ENCODE measurements at regions not wholly inside any gene's neighbourhood (a gene's known extent, or its start where the extent isn't known, plus 50 kb on each side); places are given as distances from the start of the nearest gene placed in this dataset.

DNA sequence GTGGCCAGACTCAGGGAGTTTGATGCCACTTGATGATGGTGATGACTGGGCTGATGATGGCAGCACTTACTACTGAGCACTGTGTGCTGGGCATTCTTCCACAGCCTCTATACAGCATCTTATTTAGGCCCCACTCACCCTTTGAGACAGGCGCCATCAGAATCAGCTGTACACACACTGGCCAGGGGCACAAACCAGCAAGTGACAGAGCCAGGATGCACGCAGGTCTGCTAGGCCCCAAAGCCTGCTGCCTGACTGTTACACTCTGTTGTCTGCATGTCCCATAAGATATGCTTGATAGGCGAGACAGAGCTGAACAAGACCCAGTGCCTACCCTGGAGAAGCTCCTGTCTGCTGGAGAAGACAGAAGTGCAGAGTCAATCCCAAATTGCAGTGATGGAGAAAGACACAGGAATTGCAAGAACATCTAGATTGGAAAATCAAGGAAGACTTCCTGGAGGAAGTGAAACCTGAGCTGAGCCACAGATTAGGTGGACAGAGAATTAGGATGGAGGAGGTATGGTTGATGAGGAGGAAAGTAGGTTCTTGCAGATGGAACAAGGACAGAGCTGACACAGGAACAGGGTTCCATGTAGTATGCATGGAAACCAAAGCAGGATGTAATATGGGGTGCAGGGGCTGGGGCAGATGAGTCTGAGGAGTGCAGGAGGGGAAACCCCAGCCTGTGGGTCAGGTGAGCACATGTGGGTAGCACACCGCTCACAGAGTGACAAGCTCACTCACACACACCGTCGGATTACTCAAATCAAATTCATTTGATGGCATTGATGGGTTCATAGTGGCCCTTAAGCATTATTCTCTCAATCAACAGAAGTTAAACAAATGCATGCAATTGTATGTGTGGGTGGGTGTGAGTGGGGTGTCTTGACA is 117.3 kb downstream of the BEGAIN start:
- Histone ChIP-seq H3K36me3 (no peaks in the 10 kb centered on the region), H3K9me3 (no peaks in the 10 kb centered on the region), H3K27me3 (no peaks in the 10 kb centered on the region), H3K4me3 (no peak overlapping the region), H3K27ac (no peak overlapping the region), H3K4me1 (no peaks in the 10 kb centered on the region)
- TF ChIP-seq, protein P1, sequence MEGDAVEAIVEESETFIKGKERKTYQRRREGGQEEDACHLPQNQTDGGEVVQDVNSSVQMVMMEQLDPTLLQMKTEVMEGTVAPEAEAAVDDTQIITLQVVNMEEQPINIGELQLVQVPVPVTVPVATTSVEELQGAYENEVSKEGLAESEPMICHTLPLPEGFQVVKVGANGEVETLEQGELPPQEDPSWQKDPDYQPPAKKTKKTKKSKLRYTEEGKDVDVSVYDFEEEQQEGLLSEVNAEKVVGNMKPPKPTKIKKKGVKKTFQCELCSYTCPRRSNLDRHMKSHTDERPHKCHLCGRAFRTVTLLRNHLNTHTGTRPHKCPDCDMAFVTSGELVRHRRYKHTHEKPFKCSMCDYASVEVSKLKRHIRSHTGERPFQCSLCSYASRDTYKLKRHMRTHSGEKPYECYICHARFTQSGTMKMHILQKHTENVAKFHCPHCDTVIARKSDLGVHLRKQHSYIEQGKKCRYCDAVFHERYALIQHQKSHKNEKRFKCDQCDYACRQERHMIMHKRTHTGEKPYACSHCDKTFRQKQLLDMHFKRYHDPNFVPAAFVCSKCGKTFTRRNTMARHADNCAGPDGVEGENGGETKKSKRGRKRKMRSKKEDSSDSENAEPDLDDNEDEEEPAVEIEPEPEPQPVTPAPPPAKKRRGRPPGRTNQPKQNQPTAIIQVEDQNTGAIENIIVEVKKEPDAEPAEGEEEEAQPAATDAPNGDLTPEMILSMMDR (IDR thresholded peaks at IDR 0.05), result no peak
- TF ChIP-seq POLR2A (IDR thresholded peaks at IDR 0.05), result no peak
- no peak for TF ChIP-seq POLR2AphosphoS5 (IDR thresholded peaks at IDR 0.05; ENCODE audit: insufficient read depth in 1 of 2, low read depth in 1 of 2)
- DNase-seq (ENCODE audit: extremely low spot score in 2 of 2), result peak in 1 of 2 donors; percentile 52
- intact Hi-C loops (cut with DNase I), result no loop called here

DNA sequence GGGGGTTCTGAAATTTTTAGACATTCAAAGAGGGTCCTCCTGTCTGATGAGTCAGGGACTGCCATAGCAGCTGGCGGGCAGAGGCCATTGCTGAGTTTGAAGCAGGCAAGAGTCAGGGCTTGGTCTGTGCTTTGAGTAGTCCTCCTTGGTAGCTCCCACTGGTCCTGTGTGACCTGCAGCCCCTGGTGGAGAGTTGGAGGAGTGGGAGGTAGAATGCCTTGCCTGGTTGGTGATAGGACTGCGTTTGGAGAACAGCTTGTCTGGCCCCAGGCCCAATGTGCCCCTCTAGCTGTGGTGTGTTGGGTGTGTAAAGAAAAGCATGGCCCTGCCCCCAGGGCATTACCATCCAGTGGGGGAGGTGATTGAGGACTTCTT is 116.7 kb downstream of the BEGAIN start:
- TF ChIP-seq POLR2A (IDR thresholded peaks at IDR 0.05) (no peak), POLR2AphosphoS5 (IDR thresholded peaks at IDR 0.05; ENCODE audit: insufficient read depth in 1 of 2, low read depth in 1 of 2) (no peak)
- TF ChIP-seq, protein P1 (IDR thresholded peaks at IDR 0.05), result no peak

DNA sequence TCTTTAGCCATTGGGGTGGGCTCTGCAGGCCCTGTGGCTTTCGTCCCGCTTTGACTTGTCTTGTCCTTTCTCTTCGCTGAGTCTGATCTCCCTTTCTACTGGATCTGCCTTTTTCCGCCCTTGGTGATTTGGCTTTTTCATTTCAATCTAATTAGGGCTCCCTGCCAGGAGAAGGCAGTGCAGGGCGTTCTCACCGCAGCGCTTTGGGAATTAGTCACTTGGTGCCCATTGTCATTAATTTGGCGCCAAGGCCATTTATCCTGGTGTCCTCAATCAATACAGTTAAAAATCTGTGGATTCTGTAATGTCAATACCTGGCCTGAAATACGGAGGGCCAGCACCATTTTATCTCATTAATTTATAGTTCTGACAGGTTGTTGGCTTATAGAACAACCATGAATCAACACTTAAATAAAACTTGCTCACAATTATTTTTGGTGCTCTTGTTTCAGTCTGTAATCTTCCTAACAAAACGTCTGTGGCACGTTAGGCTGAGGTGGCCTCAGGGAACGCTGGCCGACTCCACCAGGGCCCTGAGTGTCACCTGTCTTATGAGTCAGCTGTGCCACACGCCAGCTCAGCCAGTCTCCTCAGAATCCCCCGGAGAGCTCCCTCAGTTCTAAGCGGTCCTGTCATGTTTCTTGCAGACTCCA is 115.7 kb downstream of the BEGAIN start:
- intact Hi-C loops (cut with DNase I), result no loop called here
- TF ChIP-seq, protein P1 (IDR thresholded peaks at IDR 0.05), result no peak
- no peak for TF ChIP-seq POLR2AphosphoS5 (IDR thresholded peaks at IDR 0.05; ENCODE audit: insufficient read depth in 1 of 2, low read depth in 1 of 2)
- no peak for TF ChIP-seq POLR2A (IDR thresholded peaks at IDR 0.05)
- Histone ChIP-seq H3K27me3 (no peaks in the 10 kb centered on the region), H3K9me3 (no peaks in the 10 kb centered on the region), H3K36me3 (no peaks in the 10 kb centered on the region), H3K4me1 (no peaks in the 10 kb centered on the region), H3K4me3 (no peak overlapping the region), H3K27ac (no peak overlapping the region)
- DNase-seq (ENCODE audit: extremely low spot score in 2 of 2), result peak in 1 of 2 donors; percentile 25

More for the DNA sequence above, 116.7 kb downstream of the BEGAIN start:
- peak in 1 of 2 donors; percentile 81 for DNase-seq (ENCODE audit: extremely low spot score in 2 of 2)
- Histone ChIP-seq H3K36me3 (no peaks in the 10 kb centered on the region), H3K4me1 (no peaks in the 10 kb centered on the region), H3K27ac (no peak overlapping the region), H3K9me3 (no peaks in the 10 kb centered on the region), H3K4me3 (no peak overlapping the region), H3K27me3 (no peaks in the 10 kb centered on the region)
- intact Hi-C loops (cut with DNase I), result no loop called here

DNA sequence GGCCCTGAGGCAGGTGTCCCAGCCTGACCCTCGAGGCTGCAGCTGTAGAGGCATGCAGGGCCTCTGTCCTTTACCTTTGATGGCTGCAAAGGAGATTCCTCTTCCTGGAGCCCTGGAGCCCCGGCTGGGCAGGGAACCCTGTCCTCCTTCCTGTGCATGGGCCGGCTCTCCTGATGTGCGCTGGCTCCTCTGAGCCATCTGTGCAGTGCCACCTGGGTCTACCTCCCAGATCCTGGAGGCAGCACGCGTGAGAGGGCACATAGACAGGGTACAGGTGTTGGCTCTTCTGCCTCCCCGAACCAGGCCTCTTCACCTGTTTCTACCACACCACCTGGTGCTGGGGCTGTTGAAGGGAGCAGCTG is 115.1 kb downstream of the BEGAIN start:
- H3K27ac ChIP-seq, result no peak overlapping the region
- no peak for TF ChIP-seq POLR2A (IDR thresholded peaks at IDR 0.05)
- no peak for TF ChIP-seq POLR2AphosphoS5 (IDR thresholded peaks at IDR 0.05; ENCODE audit: insufficient read depth in 1 of 2, low read depth in 1 of 2)
- TF ChIP-seq, protein P1 (IDR thresholded peaks at IDR 0.05), result no peak

DNA sequence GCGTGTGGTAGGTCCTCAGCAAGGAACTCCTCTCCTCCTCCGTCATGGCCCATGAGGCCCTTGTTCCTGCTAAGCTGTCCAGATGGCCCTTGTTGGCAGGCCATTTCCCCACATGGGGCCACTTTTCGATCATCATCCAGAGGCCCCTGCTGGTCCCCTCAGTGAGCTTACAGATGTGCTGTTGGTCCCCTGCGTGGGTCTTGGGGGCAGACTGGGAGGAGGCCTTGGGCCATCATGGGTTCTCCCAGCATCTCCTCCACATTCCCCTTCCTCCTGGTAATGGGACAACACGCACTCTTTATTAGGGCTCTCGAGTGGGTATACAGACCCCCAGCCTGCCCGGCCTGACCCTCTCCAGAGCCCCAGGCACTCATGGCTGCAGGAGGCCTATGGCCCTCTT is 114.7 kb downstream of the BEGAIN start:
- Histone ChIP-seq H3K4me1 (no peaks in the 10 kb centered on the region), H3K9me3 (no peaks in the 10 kb centered on the region), H3K27ac (no peak overlapping the region), H3K27me3 (no peaks in the 10 kb centered on the region), H3K36me3 (no peaks in the 10 kb centered on the region), H3K4me3 (no peak overlapping the region)
- TF ChIP-seq, protein P1 (IDR thresholded peaks at IDR 0.05), result no peak
- no peak for TF ChIP-seq POLR2AphosphoS5 (IDR thresholded peaks at IDR 0.05; ENCODE audit: insufficient read depth in 1 of 2, low read depth in 1 of 2)
- no peak for TF ChIP-seq POLR2A (IDR thresholded peaks at IDR 0.05)
- DNase-seq (ENCODE audit: extremely low spot score in 2 of 2), result no peak
- intact Hi-C loops (cut with DNase I), result no loop called here

More for the DNA sequence above, 115.1 kb downstream of the BEGAIN start:
- H3K4me1 ChIP-seq, result no peaks in the 10 kb centered on the region
- intact Hi-C loops (cut with DNase I), result no loop called here
- H3K36me3 ChIP-seq, result no peaks in the 10 kb centered on the region
- no peak for DNase-seq (ENCODE audit: extremely low spot score in 2 of 2)
- no peaks in the 10 kb centered on the region for H3K9me3 ChIP-seq
- no peak overlapping the region for H3K4me3 ChIP-seq
- H3K27me3 ChIP-seq, result no peaks in the 10 kb centered on the region
